ENCODE measurements at regions not wholly inside any gene's neighbourhood (a gene's known extent, or its start where the extent isn't known, plus 50 kb on each side); places are given as distances from the start of the nearest gene placed in this dataset.
"Not testable (repeated sequence)": the region's sequence is repeated elsewhere in the genome, so short reads cannot be mapped to it uniquely, and the experiment has no call there.

DNA sequence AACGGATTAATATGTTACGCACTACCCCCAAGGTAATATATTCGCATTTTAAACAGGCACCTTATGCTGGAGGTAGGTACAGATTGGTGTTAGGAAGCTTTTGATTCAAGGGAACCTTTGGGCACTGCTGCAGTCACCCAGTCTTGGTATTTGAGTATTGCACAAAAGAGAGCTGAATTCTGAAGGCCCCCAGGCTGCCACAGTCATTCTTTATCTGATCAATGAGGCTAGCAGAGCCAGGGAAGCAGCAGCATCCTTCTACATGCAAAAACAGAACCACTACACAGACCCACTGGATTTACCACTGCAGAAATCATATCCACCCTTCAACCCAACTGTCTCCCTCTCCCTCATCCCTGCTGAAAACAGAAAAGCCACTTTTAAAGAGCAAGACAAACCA is 121.2 kb upstream of the GRIN3A start:
- no peak for DNase-seq (ENCODE audit: low spot score)

DNA sequence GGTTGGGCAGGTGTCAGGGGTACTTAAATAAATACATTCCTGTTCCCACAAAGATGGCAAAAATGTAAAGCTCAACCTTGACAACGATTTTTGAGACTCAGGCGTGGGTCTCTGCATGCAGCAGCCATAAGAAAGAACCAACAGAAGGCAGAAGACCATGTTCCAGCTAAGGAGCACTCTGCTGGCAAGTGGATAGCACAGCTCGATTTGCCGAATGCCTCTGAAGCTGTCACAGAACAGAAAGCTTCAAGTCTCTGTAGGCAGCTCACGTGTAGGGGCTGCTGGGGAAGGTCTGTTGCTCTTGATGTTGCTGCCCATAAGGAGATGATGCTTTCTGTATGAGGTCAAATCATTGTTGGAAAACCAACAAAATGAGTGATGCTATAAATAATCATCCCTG is 119.6 kb upstream of the GRIN3A start:
- DNase-seq (ENCODE audit: low spot score) = no peak

DNA sequence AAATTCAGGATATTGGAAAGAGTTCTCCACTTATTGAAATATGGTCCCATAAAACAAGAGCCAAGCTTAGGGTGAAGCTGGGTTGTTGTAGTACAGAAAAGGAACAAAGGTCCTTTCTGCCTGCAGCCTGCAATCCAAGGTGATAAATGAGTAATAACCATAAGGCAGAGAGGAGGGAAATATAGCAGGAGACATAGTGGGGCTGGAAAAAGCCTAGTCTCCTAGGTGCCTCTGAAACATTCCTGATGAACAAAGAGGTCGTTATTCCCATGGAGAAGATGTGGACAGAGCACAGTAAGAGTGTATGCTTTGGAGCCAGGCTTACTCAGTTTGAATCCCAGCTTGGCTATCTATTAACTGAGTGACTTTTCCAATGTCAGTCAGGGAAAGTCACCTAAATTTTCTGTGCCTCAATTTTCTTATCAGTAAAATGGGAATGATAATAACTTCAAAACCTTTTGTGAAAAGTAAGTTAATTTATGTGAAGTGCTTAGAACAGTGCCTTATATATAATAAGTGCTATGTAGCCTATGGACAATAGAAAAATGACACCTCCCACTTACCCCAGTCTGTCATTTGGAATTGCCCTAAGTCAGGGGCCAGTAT is 110.8 kb upstream of the GRIN3A start:
- DNase-seq (ENCODE audit: low spot score) = no peak

DNA sequence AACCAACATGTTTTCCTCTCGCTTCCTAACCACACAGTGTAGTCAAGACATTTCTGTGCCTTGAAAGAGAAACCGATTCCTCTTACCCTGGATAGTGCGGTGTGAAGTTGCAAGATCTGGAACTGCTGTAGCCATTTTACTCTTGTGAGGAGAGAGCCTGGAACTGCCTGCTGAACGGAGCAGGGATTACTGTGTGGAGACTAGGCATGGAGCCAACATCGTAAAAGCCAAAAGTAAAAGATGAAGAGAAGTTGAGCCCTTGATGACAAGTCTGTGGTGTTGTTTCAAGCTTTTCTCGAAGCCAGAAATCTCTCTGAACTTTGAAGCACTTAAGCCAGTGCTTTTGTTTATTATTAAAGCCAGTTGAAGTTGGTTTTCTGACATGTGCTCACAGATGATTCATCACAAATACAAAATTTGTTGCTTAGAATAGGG is 110.1 kb upstream of the GRIN3A start:
- no peak for DNase-seq (ENCODE audit: low spot score)

GRCh38 chr9:101846161-101846560 is 107.7 kb upstream of the GRIN3A start:
- DNase-seq (ENCODE audit: low spot score) = no peak

DNA sequence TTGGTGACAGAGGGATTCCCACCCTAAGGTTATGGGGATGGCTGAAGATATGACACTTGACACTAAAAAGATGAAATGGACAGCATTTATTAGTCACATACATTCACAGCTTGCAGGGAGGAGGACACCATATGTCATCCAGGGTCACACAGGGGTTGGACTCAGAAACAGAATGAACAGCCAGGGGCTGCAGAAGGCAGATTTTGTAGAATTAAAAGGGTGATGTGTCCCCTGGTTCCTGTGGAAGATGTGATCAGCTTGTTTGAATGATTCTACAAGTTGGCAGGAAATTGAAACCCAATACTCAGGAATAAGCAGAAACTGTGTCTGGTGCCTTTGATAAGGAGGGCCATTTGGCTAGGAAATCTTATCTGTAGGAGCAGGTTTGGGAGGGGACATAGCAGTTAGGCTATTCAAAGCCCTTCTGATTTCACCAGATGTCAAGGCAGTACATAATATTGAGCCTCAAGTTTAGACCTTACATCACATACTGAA is 102.3 kb upstream of the GRIN3A start:
- no peak for DNase-seq (ENCODE audit: low spot score)

DNA sequence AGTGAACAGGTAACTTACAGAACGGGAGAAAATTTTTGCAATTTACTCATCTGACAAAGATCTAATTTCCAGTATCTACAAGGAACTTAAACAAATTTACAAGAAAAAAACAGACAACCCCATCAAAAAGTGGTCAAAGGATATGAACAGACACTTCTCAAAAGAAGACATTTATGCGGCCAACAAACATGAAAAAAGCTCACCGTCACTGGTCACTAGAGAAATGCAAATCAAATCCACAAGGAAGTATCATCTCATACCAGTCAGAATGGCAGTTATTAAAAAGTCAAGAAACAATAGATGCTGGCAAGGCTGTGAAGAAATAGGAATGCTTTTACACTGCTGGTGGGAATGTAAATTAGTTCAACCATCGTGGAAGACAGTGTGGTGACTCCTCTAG is 100.5 kb upstream of the GRIN3A start:
- not testable (repeated sequence) for DNase-seq (ENCODE audit: low spot score)

DNA sequence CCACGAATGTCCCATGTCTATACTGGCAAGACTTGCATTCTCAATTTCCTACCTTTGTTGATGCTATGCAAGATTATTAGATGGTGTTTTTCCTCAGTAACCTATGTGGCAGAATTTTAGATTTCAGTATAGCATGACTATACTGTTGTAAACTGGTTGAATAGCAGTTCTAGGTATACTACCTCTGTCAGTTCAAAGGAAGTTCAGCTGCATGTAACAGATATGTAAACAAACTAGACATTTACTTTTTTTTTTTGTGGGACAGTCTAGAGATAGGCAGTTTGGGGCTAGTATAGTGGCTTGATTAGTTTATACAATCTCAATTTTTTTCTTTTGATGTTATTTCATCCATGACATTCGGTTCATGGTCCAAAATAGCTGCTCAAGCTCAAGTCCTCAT is 97.6 kb upstream of the GRIN3A start:
- no peak for DNase-seq (ENCODE audit: low spot score)

DNA sequence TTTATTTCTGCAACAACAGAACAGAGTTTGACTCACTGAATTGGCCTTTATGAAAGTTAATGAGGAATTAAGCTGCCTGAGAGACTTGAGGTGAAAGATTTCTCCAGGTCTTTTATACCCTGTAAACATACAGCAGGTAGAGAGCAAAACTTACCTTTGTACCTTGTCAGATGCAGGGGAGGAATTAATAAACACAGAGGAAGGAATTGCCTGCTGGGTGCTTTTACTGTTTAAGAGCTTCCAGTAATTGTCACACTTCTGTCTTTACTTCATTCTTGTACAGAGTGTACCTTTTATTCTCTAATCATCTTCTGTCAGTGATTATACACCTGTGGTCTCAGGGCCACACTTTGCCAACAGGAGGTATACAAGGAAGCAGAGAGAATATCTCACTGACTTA is 94.0 kb upstream of the GRIN3A start:
- DNase-seq (ENCODE audit: low spot score) = no peak

DNA sequence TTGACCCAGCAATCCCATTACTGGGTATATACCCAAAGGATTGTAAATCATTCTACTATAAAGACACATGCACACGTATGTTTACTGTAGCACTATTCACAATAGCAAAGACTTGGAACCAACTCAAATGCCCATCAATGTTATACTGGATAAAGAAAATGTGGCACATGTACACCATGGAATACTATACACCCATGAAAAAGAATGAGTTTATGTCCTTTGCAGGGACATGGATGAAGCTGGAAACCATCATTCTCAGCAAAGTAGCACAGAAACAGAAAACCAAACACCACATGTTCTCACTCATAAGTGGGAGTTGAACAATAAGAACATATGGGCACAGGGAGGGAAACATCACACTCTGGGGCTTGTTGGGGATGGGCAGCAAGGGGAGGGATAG is 83.0 kb upstream of the GRIN3A start:
- DNase-seq (ENCODE audit: low spot score) = not testable (repeated sequence)

DNA sequence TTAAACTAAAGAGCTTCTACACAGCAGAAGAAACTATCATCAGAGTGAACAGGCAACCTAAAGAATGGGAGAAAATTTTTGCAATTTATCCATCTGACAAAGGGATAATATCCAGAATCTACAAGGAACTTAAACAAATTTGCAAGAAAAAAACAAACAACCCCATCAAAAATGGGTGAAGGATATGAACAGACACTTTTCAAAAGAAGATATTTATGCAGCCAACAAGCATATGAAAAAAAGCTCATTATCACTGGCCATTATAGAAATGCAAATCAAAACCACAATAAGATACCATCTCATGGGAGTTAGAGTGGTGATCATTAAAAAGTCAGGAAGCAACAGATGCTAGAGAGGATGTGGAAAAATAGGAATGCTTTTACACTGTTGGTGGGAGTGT is 82.5 kb upstream of the GRIN3A start:
- not testable (repeated sequence) for DNase-seq (ENCODE audit: low spot score)

DNA sequence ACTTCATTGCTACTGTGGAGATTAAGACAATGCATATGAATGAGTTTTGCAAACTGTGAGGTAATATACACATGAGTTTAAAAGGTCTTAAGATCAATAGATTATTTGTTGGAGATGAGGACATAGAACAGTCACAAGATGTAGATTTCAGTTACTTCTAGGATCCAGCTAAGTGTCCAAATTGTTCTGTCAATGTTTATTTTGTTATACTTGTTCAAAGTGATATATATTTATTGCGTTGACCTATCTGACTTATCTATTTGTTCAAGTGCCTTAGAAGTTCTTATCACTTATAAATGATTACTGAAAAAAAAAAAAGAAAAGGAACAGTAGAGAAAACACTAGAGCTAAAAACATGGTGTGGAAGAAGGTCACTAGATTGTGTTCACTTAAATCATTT is 75.6 kb upstream of the GRIN3A start:
- no peak for DNase-seq (ENCODE audit: low spot score)

DNA sequence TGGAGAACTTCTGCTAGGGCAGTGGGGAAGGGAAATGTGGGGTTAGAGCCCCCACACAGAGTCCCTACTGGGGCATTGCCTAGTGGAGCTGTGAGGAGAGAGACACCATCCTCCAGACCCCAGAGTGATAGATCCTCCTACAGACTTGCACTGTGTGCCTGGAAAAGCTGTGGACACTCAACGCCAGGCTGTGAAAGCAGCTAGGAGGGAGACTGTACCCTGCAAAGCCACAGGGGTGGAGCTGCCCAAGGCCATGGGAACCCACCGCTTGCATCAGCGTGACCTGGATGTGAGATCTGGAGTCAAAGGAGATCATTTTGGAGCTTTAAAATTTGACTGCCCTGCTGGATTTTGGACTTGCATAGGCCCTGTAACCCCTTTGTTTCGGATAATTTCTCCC is 69.4 kb upstream of the GRIN3A start:
- DNase-seq (ENCODE audit: low spot score) = not testable (repeated sequence)

- no peak for DNase-seq (ENCODE audit: low spot score)
Measured at GRCh38 chr9:101796044-101796443, 57.6 kb upstream of the GRIN3A start.

- no peak for DNase-seq (ENCODE audit: low spot score)
Measured at GRCh38 chr9:101795147-101795546, 56.7 kb upstream of the GRIN3A start.

DNA sequence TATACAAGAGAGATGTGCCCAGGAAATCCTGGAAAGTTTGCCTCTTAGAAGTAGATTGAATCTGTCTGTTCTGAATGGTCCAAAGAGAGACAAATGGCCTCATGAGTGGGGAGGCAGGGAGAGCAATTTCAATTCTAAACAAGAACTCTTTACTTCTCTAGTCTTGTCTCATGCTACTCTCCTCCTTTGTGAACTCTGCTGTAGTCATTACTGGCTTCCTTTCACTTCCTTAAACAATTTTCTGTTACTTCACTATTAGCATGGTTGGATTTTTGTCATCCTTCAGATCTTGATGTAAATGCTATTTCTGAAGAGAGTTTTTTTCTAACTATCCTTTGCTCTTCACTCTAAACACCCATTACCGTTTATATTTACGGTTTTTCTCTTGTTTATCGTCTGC is 54.0 kb upstream of the GRIN3A start:
- DNase-seq (ENCODE audit: low spot score) = no peak

DNA sequence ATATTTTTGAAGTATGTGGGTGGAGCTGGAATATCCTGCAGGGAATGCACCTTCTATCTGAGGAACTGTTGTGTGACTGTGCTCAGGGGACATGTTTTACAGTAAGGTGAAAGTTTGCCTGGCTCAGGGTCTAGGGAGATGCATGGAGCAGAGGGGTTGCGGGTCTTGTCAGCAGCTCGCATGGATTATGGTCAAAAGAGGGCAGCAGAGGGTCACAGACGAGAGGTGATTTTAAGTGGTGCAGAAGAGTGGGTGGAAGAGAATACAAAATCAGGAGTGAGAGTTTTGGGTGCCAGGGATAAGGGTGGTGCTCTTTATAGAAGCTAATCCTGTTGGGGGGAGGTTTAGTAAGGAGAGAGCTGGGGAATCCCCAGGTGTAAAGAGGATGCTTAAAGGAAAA is 53.5 kb upstream of the GRIN3A start:
- DNase-seq (ENCODE audit: low spot score) = no peak

DNA sequence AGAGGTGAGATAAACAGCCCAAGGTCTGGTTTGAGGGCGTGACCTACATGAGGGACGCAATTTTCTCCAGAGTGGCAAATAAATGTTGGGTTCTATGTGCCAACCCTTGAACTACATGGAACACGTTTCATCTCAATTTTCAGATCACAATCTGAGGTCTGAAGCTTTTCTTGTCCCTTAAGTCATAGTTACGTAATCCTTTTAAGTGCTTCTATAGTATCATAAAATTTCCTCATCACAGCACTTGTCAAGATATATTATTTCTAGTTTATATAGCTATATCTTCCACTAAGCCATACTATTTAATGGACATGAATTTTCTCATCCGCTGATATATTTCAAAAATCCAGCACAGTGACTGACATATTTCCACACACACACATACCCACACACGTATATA is 53.1 kb upstream of the GRIN3A start:
- DNase-seq (ENCODE audit: low spot score) = no peak

All from mucosa of gallbladder (tissue), 1 donor.